Lower lobe of right lung (tissue), 2 donors: ENCODE measurements at regions not wholly inside any gene's neighbourhood (a gene's known extent, or its start where the extent isn't known, plus 50 kb on each side); places are given as distances from the start of the nearest gene placed in this dataset.

ENCODE experiments used
- ATAC-seq, 2 donors: fragments of 200-7000 bp; cut with Tn5 transposase; one replicate each; pipeline ENCODE4 v1.9.1; 2020 to 2022; ENCODE audit warnings: mild to moderate bottlenecking in 2 of 2, moderate library complexity in 2 of 2
- DNase-seq: peaks from one replicate; pipeline ENCODE4 v3.0.0-alpha.2; 2020
- H3K27ac ChIP-seq: fragments of 200-600 bp; one replicate; pipeline ENCODE4 v1.8.0; 2022
- H3K27me3 ChIP-seq: fragments of 200-600 bp; one replicate; pipeline ENCODE4 v1.8.0; 2022; ENCODE audit warnings: low read depth
- H3K36me3 ChIP-seq: fragments of 200-600 bp; one replicate; pipeline ENCODE4 v1.8.0; 2022; ENCODE audit warnings: mild to moderate bottlenecking
- H3K4me1 ChIP-seq: fragments of 200-600 bp; one replicate; pipeline ENCODE4 v1.8.0; 2022
- H3K4me3 ChIP-seq: fragments of 200-600 bp; one replicate; pipeline ENCODE4 v1.8.0; 2022; ENCODE audit warnings: mild to moderate bottlenecking
- H3K9me3 ChIP-seq: fragments of 200-600 bp; one replicate; pipeline ENCODE4 v1.8.0; 2022
- intact Hi-C: fragments of 100-400 bp; cut with DNase I; formaldehyde crosslinking; loops from one replicate; pipeline ENCODE4 v1.11.0; 2022
- TF ChIP-seq, protein P1 (sequence below): fragments of 200-600 bp; IDR thresholded peaks from one replicate; pipeline ENCODE4 v1.8.0; 2022; ENCODE audit warnings: antibody characterized with exemption, mild to moderate bottlenecking
- donor health status: DM: no; HTN: yes; CAD: no; lungs with severe emphysema.

GRCh38 chr4:32506067-32506466 lies 1785.9 kb downstream of the PCDH7 start:
- H3K4me1 ChIP-seq, result no peaks in the 10 kb centered on the region

DNA sequence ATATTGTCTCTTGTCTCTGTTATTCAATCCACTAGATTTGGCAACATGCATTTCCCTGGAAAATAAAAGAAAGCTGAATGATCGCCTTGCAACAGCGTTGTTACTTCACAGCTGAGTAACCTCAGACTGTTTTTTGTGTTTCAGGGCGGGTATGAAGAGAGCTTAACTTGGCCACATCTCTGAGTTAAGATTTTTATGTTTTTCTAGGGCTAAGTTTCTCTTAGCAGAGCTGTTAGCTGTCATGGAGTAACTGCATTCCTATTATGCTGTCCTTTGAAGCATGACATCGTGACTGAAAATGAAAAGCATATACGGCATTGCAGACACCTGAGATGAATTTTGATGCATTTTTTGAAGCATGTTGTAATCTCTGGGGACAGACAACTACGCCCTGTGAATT lies 1798.9 kb downstream of the PCDH7 start:
- H3K4me3 ChIP-seq, result no peak overlapping the region
- TF ChIP-seq, protein P1, sequence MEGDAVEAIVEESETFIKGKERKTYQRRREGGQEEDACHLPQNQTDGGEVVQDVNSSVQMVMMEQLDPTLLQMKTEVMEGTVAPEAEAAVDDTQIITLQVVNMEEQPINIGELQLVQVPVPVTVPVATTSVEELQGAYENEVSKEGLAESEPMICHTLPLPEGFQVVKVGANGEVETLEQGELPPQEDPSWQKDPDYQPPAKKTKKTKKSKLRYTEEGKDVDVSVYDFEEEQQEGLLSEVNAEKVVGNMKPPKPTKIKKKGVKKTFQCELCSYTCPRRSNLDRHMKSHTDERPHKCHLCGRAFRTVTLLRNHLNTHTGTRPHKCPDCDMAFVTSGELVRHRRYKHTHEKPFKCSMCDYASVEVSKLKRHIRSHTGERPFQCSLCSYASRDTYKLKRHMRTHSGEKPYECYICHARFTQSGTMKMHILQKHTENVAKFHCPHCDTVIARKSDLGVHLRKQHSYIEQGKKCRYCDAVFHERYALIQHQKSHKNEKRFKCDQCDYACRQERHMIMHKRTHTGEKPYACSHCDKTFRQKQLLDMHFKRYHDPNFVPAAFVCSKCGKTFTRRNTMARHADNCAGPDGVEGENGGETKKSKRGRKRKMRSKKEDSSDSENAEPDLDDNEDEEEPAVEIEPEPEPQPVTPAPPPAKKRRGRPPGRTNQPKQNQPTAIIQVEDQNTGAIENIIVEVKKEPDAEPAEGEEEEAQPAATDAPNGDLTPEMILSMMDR, result no peak

More at GRCh38 chr4:32506067-32506466, 1785.9 kb downstream of the PCDH7 start:
- no peak overlapping the region for H3K4me3 ChIP-seq
- H3K36me3 ChIP-seq, result no peaks in the 10 kb centered on the region
- no peak overlapping the region for H3K27ac ChIP-seq
- no peaks in the 10 kb centered on the region for H3K27me3 ChIP-seq
- H3K9me3 ChIP-seq, result no peaks in the 10 kb centered on the region
- TF ChIP-seq, protein P1, result no peak
- intact Hi-C loops, result no loop called here
- no peak for ATAC-seq
- no peak for DNase-seq

DNA sequence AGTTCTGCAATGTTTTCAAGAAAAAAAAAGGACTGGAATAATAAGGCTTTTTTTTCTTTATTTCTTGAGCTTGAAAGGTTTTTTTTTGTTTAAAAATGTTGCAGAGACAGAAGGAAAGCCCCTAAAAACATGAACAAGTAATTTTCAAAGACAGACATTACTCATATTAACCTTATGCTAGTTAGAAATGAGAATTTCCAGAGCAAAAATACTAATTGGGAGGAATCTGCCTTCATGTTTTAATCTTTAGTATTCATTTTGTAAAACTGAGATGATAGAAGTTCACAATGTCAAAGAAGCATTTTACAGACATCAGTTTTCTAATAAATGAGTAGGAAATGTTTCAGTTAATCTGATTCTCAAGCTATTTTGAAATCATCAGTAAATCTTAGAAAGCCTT lies 1805.3 kb downstream of the PCDH7 start:
- Histone ChIP-seq H3K9me3 (no peaks in the 10 kb centered on the region), H3K27ac (no peak overlapping the region), H3K4me3 (no peak overlapping the region), H3K36me3 (no peaks in the 10 kb centered on the region), H3K4me1 (no peaks in the 10 kb centered on the region), H3K27me3 (no peaks in the 10 kb centered on the region)
- intact Hi-C loops, result no loop called here
- TF ChIP-seq, protein P1, result no peak
- no peak for DNase-seq
- ATAC-seq, result no peak

More for the DNA sequence above, 1798.9 kb downstream of the PCDH7 start:
- DNase-seq (no peak), ATAC-seq (no peak)
- Histone ChIP-seq H3K27ac (no peak overlapping the region), H3K27me3 (no peaks in the 10 kb centered on the region), H3K4me1 (no peaks in the 10 kb centered on the region), H3K9me3 (no peaks in the 10 kb centered on the region), H3K36me3 (no peaks in the 10 kb centered on the region)
- intact Hi-C loops, result no loop called here

DNA sequence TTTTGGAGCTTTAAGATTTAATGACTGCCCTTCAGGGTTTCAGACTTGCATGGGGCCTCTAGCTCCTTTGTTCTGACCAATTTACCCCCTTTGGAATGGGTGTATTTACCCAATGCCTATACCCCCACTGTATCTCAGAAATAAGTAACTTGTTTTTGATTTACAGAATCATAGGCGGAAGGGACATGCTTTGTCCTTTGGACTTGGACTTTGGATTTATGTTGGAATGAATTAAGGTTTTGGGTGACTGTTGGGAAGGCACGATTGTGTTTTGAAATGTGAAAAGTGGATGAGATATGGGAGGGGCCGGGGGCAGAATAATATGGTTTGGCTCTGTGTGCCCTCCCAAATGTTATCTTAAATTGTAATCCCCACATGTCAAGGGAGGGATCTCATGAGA lies 1824.7 kb downstream of the PCDH7 start:
- intact Hi-C loops, result no loop called here
- Histone ChIP-seq H3K27ac (no peak overlapping the region), H3K4me1 (no peaks in the 10 kb centered on the region), H3K4me3 (no peak overlapping the region), H3K36me3 (no peaks in the 10 kb centered on the region), H3K27me3 (no peaks in the 10 kb centered on the region), H3K9me3 (no peaks in the 10 kb centered on the region)
- TF ChIP-seq, protein P1, result no peak
- ATAC-seq (no peak), DNase-seq (no peak)

- H3K27ac ChIP-seq, result no peak overlapping the region
- no peaks in the 10 kb centered on the region for H3K36me3 ChIP-seq
- H3K9me3 ChIP-seq, result no peaks in the 10 kb centered on the region
- TF ChIP-seq, protein P1, result no peak
- DNase-seq (no peak), ATAC-seq (peak in 1 of 2 donors; percentile 48)
- no peaks in the 10 kb centered on the region for H3K27me3 ChIP-seq
- intact Hi-C loops, result no loop called here
- no peaks in the 10 kb centered on the region for H3K4me1 ChIP-seq
- no peak overlapping the region for H3K4me3 ChIP-seq
These were observed 1831.8 kb downstream of the PCDH7 start for GRCh38 chr4:32551943-32552342.

- Histone ChIP-seq H3K27me3 (no peaks in the 10 kb centered on the region), H3K4me3 (peak overlapping the region; percentile 40), H3K9me3 (no peaks in the 10 kb centered on the region), H3K4me1 (no peaks in the 10 kb centered on the region), H3K27ac (no peak overlapping the region), H3K36me3 (no peaks in the 10 kb centered on the region)
- DNase-seq (no peak), ATAC-seq (peak; percentile 43 to 64)
- TF ChIP-seq, protein P1, result no peak
- intact Hi-C loops, result no loop called here
These were observed 1840.1 kb downstream of the PCDH7 start for GRCh38 chr4:32560306-32560705.
